Fibroblast of the conjunctiva (primary cell): ENCODE measurements at regions not wholly inside any gene's neighbourhood (a gene's known extent, or its start where the extent isn't known, plus 50 kb on each side); places are given as distances from the start of the nearest gene placed in this dataset.
"Not testable (repeated sequence)": the region's sequence is repeated elsewhere in the genome, so short reads cannot be mapped to it uniquely, and the experiment has no call there.

Source experiments
- DNase-seq: peaks from one replicate; pipeline ENCODE4 v3.0.0-alpha.2; 2010; ENCODE audit warnings: low read depth

DNA sequence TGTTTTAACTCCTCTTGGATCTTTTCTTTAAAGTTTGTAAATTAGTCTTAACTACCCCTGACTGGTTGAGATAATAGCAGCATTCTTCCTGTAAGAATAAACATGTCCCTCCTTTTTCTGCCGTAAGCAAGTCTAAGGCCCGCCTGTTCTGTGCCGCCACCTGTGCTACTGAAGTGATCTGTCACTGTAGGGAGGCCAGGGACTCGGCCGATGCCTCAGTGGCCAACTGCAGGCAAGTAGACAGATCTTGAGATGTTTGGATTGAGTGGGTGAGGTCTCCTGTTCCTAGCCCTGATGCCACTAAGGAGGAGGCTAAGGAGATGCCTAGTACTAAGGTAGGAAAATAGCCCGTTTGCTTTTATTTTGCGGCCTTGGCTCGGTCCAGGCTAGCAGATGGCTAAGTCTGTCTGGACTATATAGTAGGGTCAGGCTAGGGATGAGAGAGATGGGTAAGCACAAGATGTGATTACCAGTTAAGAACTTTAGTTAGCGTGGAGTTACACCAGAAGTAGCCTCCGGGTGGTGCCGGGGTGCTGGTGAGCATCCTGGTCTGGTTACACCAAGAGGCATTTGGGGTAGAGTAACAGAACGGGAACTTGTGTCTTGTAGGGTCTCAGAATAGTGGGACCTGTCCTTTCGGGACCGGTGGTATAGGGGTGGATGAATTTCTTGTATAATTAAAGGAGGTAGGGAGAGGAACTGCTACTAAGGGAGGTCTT lies 584.2 kb downstream of the SUCLG1 start:
- no peak for DNase-seq

DNA sequence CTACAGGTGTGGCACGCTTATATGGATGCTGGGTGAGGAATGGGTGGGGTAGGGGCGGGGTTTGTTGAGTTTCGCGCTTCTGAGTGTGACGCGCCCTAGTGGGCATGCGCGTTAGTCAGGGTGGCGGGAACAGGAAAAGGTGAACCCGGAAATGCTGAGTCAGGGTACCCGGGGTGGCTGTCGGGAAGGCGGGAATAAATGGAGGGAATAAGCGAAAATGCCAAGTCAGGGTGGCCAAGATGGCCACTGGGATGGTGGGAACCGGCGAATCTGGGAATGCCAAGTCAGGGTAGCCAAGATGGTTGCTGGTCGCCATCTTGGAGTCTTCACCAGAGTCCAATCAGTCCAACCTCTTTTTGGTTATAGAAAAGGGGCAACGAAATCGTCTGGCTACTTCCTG lies 585.0 kb downstream of the SUCLG1 start:
- DNase-seq = no peak

GRCh38 chr2:83873110-83873509 lies 586.0 kb downstream of the SUCLG1 start:
- no peak for DNase-seq

DNA sequence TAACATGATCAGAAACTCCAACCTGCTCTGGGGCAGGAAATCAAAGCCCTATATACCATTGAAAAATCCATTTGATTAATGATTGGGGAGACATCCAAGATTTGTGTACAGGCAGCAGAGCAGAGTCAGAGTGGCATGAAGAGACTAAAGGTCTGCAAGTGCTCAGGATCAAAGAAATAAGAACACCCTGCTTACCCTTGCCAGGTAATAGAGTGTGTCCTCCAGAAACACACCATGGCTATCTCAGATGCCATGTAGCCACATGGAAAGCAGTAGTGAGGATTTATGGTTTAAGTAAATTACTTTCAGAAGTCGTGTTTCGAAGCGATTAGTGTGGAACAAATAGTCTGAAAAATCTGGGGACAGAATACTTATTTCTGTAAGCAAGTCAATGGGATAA lies 592.9 kb downstream of the SUCLG1 start:
- no peak for DNase-seq

DNA sequence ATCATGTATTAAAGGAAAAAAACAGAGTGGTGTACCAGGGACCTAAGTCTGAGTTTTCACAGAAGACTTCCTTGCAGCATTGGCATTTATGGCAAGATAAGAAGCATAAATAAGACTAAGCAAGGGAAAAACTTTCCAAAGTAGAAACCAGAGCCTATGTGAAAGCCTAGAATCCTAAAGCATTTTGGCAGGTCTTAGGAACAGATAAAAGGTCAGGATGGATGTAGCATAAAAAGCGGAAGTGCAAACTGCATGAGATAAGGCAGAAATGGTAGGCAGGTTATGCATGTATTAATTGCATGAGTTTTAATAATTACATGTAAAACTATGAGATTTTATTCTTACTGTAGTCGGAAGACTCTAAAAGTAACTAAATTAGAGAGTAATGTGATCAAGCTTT lies 596.5 kb downstream of the SUCLG1 start:
- no peak for DNase-seq

DNA sequence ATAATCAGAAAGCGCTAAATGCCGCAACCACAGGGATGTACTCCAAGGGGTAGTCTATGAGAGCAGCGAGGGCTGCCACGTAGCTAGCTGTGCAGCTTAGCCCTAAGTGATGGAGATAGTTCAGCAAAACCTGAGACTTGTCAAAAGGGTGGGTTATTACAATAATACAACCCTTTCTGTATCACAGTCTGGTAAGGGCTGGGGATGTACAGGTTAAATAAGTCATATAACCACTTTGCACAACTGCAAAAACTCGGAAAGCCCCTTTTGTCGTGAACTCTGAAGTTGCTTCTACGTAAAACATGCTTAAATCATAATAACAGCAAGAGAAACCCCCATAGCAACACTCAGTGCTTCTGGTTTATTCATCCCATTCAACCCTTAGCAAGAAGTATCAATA lies 598.8 kb downstream of the SUCLG1 start:
- no peak for DNase-seq

GRCh38 chr2:83859553-83859952 lies 599.5 kb downstream of the SUCLG1 start:
- DNase-seq = no peak

DNA sequence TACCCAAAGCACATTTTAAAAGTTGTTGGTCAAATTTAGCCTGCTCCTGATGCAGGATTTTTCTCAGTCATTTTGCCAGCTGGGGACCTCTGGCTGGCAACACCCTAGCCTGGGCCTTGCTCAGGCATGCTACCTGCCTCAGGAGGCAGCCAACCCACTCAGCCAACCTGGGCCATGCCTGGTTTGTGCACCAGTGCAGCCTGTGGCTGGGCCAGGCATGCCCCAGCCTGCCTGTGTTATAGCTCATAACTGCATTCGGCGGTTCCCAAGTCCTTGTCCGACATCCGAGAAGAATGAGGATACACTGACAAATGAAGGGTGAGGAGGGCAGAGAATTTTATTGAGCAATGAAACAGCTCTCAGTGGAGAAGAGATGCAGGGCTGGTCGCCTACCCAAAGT lies 608.0 kb downstream of the SUCLG1 start:
- no peak for DNase-seq

DNA sequence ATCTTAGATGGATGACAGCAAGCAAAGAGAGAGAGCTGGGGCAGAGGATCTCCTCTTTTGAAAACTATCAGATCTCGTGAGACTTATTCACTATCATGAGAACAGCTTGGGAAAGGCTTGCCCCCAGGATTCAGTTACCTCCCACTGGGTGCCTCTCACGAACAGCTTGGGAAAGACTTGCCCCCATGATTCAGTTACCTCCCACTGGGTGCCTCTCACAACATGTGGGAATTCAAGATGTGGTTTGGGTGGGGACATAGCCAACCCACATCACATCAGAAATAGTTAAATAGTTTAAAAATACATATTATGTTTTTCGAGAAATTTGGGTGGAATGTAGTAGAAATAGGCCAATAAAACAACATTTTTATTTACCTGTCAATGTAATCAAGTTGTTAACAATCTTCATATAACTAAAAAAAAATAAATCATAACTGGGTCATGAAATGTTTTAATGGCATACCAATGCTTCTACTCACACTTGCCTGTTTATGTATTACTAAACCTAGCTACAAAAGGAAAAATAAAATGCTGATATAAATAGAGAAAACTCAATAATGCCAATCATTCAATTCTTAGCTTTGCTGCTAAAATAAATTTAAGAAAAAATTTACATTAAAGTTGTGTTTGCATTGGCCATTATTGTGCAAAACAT lies 608.9 kb downstream of the SUCLG1 start:
- no peak for DNase-seq

DNA sequence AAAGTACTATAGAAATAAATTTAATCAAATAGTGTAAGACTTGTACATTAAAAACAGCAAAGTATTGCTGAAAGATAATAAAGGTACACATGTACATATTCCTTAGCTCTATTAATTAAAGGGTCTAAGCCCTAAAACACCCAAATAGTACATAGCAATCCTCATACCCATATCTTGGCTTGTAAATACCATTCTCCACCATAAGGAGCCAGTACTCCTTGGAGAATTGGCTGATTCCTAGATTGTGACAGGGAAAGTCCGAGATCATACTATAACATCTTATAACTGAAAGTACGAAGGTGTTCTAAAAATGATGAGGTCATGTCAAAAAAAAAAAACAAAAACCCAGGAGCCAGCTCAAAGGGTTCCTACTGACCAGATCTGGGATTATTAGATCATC lies 614.6 kb downstream of the SUCLG1 start:
- DNase-seq = no peak

DNA sequence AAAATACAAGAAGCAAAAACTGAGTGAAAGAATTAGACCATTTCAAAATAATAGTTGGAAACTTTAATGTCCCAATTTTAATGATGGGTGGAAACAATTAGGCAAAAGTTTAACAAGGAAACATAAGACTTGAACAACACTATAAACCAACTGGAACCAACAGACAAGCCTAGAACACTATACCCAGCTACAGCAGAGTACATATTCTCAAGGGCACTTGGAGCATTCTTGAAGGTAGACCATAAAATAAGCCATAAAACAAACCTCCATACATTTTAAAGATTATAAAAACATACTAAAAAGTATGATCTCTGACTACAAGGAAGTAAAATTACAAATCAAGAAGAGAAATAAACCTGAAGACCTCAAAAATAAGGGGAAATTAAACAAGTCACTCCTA lies 616.7 kb downstream of the SUCLG1 start:
- no peak for DNase-seq

DNA sequence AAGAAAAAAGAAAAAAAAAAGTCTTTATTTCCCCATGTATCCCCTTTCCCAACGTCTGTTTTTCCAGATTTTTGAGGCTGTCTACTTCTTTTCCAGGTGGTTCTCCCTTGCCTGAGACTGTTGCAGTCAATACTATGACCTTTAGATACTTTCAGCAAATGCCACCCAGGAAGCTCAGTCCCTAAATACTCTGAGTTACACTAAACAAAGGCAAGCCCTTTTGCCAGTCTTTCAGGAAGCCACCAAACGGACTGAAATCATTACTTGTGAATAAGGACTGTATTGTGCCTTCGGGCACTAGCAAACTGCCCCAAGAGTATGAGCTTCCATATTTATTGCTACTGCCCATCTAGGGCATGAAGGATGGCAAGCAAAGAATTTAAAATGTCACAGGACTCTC lies 621.3 kb downstream of the SUCLG1 start:
- no peak for DNase-seq

- no peak for DNase-seq
These were observed 631.5 kb downstream of the SUCLG1 start for GRCh38 chr2:83827618-83828017.

DNA sequence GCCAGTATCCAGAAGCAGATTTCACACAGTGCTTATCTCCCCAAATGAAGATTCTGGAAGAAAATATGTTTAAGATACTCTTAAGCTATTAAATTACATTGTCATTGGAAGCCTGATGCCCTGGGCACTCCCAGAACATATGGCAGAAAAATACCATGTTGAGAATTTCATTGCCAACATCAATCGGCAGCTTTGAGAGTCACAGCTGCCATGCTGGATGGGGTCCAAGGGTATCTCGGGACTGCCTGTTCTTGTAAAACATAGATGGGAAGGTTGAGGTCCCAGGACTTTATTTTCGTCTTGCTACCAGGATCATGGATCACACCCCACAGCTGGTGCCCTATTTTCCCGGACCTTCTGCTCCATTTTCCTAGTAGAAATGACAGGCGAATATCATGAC lies 632.5 kb downstream of the SUCLG1 start:
- DNase-seq = no peak

GRCh38 chr2:83823229-83823628 lies 635.9 kb downstream of the SUCLG1 start:
- no peak for DNase-seq

GRCh38 chr2:83817511-83817910 lies 641.6 kb downstream of the SUCLG1 start:
- DNase-seq = no peak

GRCh38 chr2:83808878-83809277 lies 650.2 kb downstream of the SUCLG1 start:
- DNase-seq = no peak

- DNase-seq = no peak
These were observed 656.5 kb downstream of the SUCLG1 start for GRCh38 chr2:83802604-83803003.

GRCh38 chr2:83795777-83796176 lies 663.3 kb downstream of the SUCLG1 start:
- no peak for DNase-seq

DNA sequence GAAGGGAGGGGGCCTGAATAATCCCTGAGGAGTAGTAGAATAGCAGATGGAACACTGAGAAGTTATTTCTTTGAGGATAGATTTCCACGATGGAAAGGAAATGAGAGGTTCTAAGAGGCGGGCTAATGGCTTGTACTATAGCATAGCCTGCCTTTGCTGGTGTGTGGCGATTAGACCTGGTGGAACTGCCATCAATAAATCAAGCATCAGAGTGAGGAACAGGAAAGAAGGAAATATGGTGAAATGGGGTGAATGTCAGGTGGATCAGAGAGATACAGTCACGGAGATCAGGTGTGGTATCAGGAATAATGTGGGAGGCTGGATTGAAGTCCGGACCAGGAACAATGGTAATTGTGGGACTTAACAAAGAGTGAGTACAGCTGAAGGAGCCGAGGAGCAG lies 668.6 kb downstream of the SUCLG1 start:
- DNase-seq = not testable (repeated sequence)

DNA sequence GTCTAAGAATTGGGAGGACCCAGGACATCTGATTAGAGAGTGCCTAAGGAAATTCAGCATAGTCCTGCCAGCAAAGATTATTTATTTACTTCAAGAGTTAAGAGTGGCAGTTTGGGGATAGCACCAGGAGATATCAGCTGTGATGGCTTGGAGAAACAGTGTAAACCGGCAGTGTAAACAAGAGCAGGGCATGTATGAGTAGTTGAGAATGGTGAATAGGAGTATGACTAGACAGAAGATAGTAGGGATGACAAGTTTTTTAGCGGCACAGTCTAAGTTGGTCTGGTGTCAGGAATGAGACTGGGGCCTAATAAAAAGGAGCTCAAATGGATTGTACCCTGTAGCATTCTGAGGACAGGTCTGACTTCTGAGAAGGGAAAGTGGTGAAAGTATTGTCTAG lies 669.4 kb downstream of the SUCLG1 start:
- DNase-seq = not testable (repeated sequence)

- not testable (repeated sequence) for DNase-seq
These were observed 670.0 kb downstream of the SUCLG1 start for GRCh38 chr2:83788938-83789566.

DNA sequence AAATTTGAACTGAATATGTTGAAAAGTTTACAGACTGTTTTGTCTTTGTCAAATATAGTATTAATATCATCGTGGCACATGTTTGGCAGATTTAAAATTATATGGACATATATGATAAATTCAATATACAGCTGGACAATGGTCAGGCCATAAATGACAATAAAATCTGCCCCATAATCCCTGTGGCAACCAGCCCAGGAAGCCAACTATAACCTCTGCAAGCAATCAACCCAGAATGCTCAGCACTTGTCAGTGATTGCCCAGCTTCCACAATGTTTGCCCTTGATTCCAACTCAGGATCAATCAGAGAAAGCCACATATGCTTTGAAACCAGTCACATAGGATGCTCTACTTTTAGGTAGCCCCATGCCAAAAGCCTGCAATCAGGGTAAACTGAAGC lies 671.9 kb downstream of the SUCLG1 start:
- DNase-seq = no peak

DNA sequence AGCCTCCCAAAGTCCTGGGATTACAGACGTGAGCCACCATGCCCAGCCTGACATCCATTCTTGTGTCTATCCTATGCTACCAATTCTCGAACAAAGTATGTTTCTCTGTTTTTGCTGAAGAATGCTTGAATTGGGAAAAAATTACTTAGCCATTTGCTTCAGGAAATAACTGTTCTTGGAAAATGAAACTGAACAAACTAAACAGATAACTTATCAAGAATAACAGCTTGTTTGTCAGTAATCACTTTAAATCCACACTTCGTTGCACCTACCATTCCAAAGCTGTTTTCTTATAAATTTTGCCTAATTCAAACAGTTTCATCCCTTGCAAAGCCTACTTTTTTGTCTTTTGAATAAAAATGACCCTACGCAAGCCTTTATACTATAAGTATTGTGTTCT lies 672.9 kb downstream of the SUCLG1 start:
- DNase-seq = no peak
